ENCODE measurements at regions not wholly inside any gene's neighbourhood (a gene's known extent, or its start where the extent isn't known, plus 50 kb on each side); places are given as distances from the start of the nearest gene placed in this dataset.

DNA sequence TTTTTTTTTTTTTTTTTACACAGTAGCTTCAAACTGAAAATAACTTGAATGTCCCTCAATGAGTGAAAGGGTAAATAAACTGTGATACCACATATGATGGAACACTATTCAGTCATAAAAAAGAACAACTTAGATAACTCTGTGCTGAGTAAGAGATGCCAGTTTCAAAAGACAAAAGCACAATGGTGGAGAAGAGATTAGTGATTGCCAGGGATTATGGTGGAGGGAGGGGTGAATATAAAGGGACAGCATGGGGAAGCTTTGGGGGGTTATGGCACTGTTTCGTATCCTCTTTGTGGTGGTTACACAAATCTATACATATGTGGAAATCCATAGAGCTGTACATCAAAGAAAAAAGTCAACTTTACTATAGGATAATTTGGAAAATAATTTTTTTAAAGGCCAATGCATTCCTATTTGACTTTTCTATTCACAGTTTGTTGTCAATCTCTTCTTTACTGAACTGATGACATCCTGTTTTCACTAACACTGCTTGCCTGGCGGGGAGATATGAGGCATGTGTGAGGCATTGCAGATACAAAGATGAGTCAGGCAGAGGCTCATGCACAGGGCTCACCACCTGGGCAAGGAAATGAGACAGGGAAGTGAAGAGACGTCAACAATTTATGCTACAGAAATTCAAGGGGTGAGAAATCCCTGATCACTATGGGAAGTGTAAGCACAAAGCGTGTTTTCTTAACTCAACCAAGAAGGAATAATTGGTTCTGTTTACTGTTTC lies 302.7 kb downstream of the DUSP10 start:
- TF ChIP-seq, protein P1, sequence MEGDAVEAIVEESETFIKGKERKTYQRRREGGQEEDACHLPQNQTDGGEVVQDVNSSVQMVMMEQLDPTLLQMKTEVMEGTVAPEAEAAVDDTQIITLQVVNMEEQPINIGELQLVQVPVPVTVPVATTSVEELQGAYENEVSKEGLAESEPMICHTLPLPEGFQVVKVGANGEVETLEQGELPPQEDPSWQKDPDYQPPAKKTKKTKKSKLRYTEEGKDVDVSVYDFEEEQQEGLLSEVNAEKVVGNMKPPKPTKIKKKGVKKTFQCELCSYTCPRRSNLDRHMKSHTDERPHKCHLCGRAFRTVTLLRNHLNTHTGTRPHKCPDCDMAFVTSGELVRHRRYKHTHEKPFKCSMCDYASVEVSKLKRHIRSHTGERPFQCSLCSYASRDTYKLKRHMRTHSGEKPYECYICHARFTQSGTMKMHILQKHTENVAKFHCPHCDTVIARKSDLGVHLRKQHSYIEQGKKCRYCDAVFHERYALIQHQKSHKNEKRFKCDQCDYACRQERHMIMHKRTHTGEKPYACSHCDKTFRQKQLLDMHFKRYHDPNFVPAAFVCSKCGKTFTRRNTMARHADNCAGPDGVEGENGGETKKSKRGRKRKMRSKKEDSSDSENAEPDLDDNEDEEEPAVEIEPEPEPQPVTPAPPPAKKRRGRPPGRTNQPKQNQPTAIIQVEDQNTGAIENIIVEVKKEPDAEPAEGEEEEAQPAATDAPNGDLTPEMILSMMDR (conservative IDR thresholded peaks at IDR 0.05 in 1 of 2, IDR thresholded peaks at IDR 0.05 in 1 of 2; ENCODE audit: low read depth in 1 of 2, low read length in 2 of 2) = no peak
- TF ChIP-seq EZH2 (IDR thresholded peaks at IDR 0.05; ENCODE audit: low read length, missing control alignments) = no peak
